PC-3 (cell line): ENCODE measurements at regions not wholly inside any gene's neighbourhood (a gene's known extent, or its start where the extent isn't known, plus 50 kb on each side); places are given as distances from the start of the nearest gene placed in this dataset.

Source experiments
- ATAC-seq: fragments of 200-7000 bp; cut with Tn5 transposase; 2 replicates; pipeline ENCODE4 v1.9.1; 2020; ENCODE audit warnings: mild to moderate bottlenecking, moderate library complexity
- BruUV-seq: library from RNA; stranded (reverse); fragments of 400-500 nt; replicated peaks from 2 replicates; lab custom pipeline; 2021; lab: Mats Ljungman, UMichigan
- CTCF ChIA-PET: fragments of 300-600 bp; sonication (Branson Sonifier 250); formaldehyde crosslinking; loops from one replicate; lab custom pipeline; 2022; ENCODE audit warnings: antibody characterized with exemption; lab: Charles Lee
- POLR2A ChIA-PET: fragments of 300-600 bp; sonication (Branson Sonifier 250); formaldehyde crosslinking; loops from one replicate; lab custom pipeline; 2022; ENCODE audit warnings: antibody characterized with exemption; ENCODE audit not compliant: unreplicated experiment; lab: Charles Lee
- DNase-seq: peaks from one replicate; pipeline ENCODE4 v3.0.0-alpha.2; 2015
- H2AFZ ChIP-seq: fragments of 300-600 bp; sonication (generic); 2 replicates; pipeline ENCODE4 v1.6.0; 2016; ENCODE audit warnings: antibody characterized with exemption, low read length
- H3F3A ChIP-seq: fragments of 300-600 bp; sonication (generic); one replicate; pipeline ENCODE4 v1.6.0; 2017; ENCODE audit warnings: antibody characterized with exemption, low read length, control low read depth, mild to moderate bottlenecking; ENCODE audit not compliant: unreplicated experiment
- H3K27ac ChIP-seq: fragments of 300-600 bp; sonication (generic); 2 replicates; pipeline ENCODE4 v1.5.1; 2016; ENCODE audit warnings: mild to moderate bottlenecking, low read length
- H3K27me3 ChIP-seq: fragments of 300-600 bp; sonication (generic); 2 replicates; pipeline ENCODE4 v1.6.1; 2016; ENCODE audit warnings: low read length, mixed read lengths
- H3K36me3 ChIP-seq: fragments of 300-600 bp; sonication (generic); 2 replicates; pipeline ENCODE4 v1.6.1; 2016; ENCODE audit warnings: low read depth, mixed run types, low read length, mixed read lengths
- H3K4me1 ChIP-seq: fragments of 300-600 bp; sonication (generic); 2 replicates; pipeline ENCODE4 v1.5.1; 2016; ENCODE audit warnings: low read length; ENCODE audit not compliant: insufficient read depth
- H3K4me2 ChIP-seq: fragments of 300-600 bp; sonication (generic); 2 replicates; pipeline ENCODE4 v1.6.0; 2016; ENCODE audit warnings: low read length
- H3K4me3 ChIP-seq: fragments of 300-600 bp; sonication (generic); 2 replicates; pipeline ENCODE4 v1.5.1; 2016; ENCODE audit warnings: mild to moderate bottlenecking, low read length, mixed read lengths
- H3K79me2 ChIP-seq: fragments of 300-600 bp; sonication (generic); 2 replicates; pipeline ENCODE4 v1.6.1; 2017; ENCODE audit warnings: low read length, mixed read lengths
- H3K9ac ChIP-seq: fragments of 300-600 bp; sonication (generic); 2 replicates; pipeline ENCODE4 v1.6.0; 2016; ENCODE audit warnings: mild to moderate bottlenecking, low read length
- H3K9me2 ChIP-seq: fragments of 300-600 bp; sonication (generic); replicated peaks from 2 replicates; pipeline ENCODE4 v1.6.1; 2016; ENCODE audit warnings: mixed run types, low read length, mixed read lengths
- H3K9me3 ChIP-seq: fragments of 300-600 bp; sonication (generic); 2 replicates; pipeline ENCODE4 v1.6.1; 2016; ENCODE audit warnings: low read length, mixed read lengths
- H4K20me1 ChIP-seq: fragments of 300-600 bp; sonication (generic); 2 replicates; pipeline ENCODE4 v1.6.1; 2016; ENCODE audit warnings: low read length, mixed read lengths
- EZH2 ChIP-seq: fragments of 300-600 bp; sonication (generic); IDR thresholded peaks from one replicate; pipeline ENCODE4 v1.6.1; 2017; ENCODE audit warnings: antibody characterized with exemption, mild to moderate bottlenecking, low read length; ENCODE audit not compliant: unreplicated experiment
- EZH2phosphoT487 ChIP-seq: fragments of 300-600 bp; sonication (generic); IDR thresholded peaks from 2 replicates; pipeline ENCODE4 v1.6.1; 2018; ENCODE audit warnings: mild to moderate bottlenecking, antibody characterized with exemption, low read length, borderline replicate concordance
- intact Hi-C: fragments of 100-400 bp; cut with micrococcal nuclease; formaldehyde crosslinking; loops from 2 replicates; pipeline ENCODE4 v1.9.0; 2023
- TF ChIP-seq, protein P1 (sequence below): fragments of 300-600 bp; sonication (generic); conservative IDR thresholded peaks from 2 replicates; pipeline ENCODE4 v1.5.1; 2017; ENCODE audit warnings: antibody characterized with exemption, low read depth, mild to moderate bottlenecking, low read length

DNA sequence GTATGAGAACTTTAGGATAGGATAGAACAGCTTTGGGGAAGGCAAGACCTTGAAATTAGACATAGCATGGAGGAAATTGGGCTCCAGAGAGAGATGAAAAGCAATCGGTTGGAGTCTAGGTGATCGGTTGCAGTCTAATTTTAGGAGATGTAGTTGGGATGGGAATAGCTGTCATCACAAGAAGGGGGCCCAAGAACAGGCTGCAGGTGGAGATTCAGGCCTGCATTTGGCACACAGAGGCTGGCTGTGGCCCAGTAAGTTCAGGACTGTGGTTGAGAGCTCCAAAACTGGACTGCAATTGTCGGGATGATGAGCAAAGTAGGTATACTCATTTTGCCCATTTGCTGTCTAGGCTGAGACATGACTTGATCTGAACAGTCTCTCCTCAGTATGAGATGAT is 301.3 kb upstream of the B3GALT2 start:
- H3K36me3 ChIP-seq = no peaks in the 10 kb centered on the region
- no peak overlapping the region for H3K4me3 ChIP-seq
- no peaks in the 10 kb centered on the region for H3F3A ChIP-seq
- no peaks in the 10 kb centered on the region for H3K27me3 ChIP-seq
- H3K9me2 ChIP-seq = no peaks in the 10 kb centered on the region
- no peak overlapping the region for H3K4me2 ChIP-seq
- intact Hi-C loops = no loop called here
- H4K20me1 ChIP-seq = no peaks in the 10 kb centered on the region
- ATAC-seq (no peak), DNase-seq (no peak)
- ChIA-PET POLR2A (no interaction called here), CTCF (no interaction called here)
- TF ChIP-seq, protein P1, sequence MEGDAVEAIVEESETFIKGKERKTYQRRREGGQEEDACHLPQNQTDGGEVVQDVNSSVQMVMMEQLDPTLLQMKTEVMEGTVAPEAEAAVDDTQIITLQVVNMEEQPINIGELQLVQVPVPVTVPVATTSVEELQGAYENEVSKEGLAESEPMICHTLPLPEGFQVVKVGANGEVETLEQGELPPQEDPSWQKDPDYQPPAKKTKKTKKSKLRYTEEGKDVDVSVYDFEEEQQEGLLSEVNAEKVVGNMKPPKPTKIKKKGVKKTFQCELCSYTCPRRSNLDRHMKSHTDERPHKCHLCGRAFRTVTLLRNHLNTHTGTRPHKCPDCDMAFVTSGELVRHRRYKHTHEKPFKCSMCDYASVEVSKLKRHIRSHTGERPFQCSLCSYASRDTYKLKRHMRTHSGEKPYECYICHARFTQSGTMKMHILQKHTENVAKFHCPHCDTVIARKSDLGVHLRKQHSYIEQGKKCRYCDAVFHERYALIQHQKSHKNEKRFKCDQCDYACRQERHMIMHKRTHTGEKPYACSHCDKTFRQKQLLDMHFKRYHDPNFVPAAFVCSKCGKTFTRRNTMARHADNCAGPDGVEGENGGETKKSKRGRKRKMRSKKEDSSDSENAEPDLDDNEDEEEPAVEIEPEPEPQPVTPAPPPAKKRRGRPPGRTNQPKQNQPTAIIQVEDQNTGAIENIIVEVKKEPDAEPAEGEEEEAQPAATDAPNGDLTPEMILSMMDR = no peak
- TF ChIP-seq EZH2phosphoT487 (no peak), EZH2 (no peak)
- no peak overlapping the region for H2AFZ ChIP-seq
- no peak overlapping the region for H3K27ac ChIP-seq
- no peak overlapping the region for H3K9ac ChIP-seq
- no TSS peak for BruUV-seq
- H3K79me2 ChIP-seq = no peaks in the 10 kb centered on the region
- no peaks in the 10 kb centered on the region for H3K9me3 ChIP-seq
- no peaks in the 10 kb centered on the region for H3K4me1 ChIP-seq

DNA sequence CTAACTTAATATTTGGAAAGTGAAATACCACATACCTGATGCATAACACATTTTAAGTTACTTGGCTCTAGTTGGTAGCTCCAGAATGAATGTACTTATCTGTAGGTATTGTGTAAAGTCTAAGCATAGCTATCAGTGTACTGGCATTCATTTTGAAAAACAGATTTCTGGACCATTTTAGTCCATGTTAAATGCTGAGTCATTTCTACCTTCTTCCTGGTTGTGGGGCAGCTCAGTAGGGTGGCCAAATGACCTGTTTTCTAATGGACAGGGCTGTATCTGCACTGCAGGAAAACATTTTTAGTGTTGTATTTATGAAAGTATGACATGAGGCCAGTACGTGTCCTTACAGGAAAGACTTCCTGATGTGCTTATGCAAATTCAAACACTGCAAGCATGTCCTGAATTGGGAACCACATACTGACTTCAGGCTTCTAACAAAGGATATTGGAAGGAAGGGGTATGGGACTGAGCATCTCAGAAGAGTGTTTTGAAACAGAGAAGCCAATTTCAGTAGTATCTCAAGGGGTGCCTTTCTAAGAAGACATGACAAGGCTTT is 300.3 kb upstream of the B3GALT2 start:
- H3K4me3 ChIP-seq = no peak overlapping the region
- H3K4me2 ChIP-seq = no peak overlapping the region
- H3K79me2 ChIP-seq = no peaks in the 10 kb centered on the region
- H3K9me2 ChIP-seq = no peaks in the 10 kb centered on the region
- H2AFZ ChIP-seq = no peak overlapping the region
- no peak overlapping the region for H3K27ac ChIP-seq
- no peak for DNase-seq
- no peaks in the 10 kb centered on the region for H3K4me1 ChIP-seq
- no peaks in the 10 kb centered on the region for H4K20me1 ChIP-seq
- no TSS peak for BruUV-seq
- TF ChIP-seq EZH2 (no peak), EZH2phosphoT487 (no peak)
- TF ChIP-seq, protein P1 = no peak
- POLR2A ChIA-PET = no interaction called here
- no peaks in the 10 kb centered on the region for H3K27me3 ChIP-seq
- ATAC-seq = no peak
- CTCF ChIA-PET = no interaction called here
- no peaks in the 10 kb centered on the region for H3F3A ChIP-seq
- H3K36me3 ChIP-seq = no peaks in the 10 kb centered on the region
- intact Hi-C loops = no loop called here
- no peaks in the 10 kb centered on the region for H3K9me3 ChIP-seq
- no peak overlapping the region for H3K9ac ChIP-seq

DNA sequence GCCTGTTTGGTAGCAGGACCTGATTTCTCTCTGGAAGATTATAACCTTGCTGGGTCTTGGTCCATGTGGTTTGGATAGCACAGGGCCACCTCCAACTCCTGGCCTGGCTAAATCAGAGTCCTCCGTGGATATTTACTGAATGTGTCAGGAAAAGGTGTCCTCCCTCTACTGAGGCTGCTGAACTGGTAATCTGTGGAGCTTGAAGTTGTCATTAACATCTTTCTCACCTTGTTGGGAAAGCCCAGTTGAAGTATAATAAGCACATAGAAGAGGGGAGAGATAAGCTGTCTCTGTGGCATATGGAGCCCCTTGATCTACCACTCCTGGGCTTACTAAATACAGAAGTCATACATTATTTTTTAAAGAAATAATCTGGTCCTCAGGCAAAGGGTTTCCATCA is 294.3 kb upstream of the B3GALT2 start:
- Histone ChIP-seq H3K27ac (no peak overlapping the region), H3K36me3 (no peaks in the 10 kb centered on the region), H3K27me3 (no peaks in the 10 kb centered on the region), H3K4me3 (no peak overlapping the region), H3K9me3 (no peaks in the 10 kb centered on the region), H4K20me1 (no peaks in the 10 kb centered on the region), H2AFZ (no peak overlapping the region), H3K4me1 (no peaks in the 10 kb centered on the region), H3K9ac (no peak overlapping the region), H3K4me2 (no peak overlapping the region), H3K79me2 (no peaks in the 10 kb centered on the region), H3K9me2 (no peaks in the 10 kb centered on the region), H3F3A (no peaks in the 10 kb centered on the region)
- no TSS peak for BruUV-seq
- ChIA-PET POLR2A (no interaction called here), CTCF (no interaction called here)
- ATAC-seq (no peak), DNase-seq (no peak)
- TF ChIP-seq EZH2phosphoT487 = no peak
- intact Hi-C loops = no loop called here
